ENCODE measurements at regions not wholly inside any gene's neighbourhood (a gene's known extent, or its start where the extent isn't known, plus 50 kb on each side); places are given as distances from the start of the nearest gene placed in this dataset.

DNA sequence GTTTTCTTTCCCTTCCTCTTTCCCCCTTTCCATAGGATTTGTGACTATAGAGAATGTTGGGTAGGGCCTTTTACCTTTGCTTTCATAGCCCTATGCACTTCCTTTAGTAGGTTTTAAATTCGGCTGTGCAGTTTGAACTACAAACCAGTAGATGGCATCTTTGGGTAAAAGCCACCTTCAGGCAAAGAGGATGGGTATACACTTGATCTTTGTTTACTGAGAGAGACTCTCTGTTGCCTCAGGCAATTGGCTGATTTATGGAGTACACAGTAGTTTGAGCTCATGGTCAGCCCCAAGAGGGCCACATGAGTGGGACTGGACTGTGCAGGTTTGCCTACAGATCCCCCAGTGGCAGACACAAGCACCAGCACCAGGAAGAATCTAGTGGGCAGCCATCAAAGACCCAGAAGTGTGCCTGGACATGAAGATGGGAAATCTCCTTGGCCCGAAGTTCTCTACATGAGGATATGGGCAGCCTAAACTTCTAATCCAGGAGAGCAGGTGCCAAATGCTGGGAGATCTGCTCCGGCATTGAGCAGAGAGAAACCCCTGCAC, 1304.3 kb upstream of the DDX18 start:
- Mint-ChIP-seq H3K27ac (ENCODE audit: unreplicated experiment) (no peak overlapping the region), H3K9me3 (ENCODE audit: unreplicated experiment) (no peaks in the 10 kb centered on the region), H3K4me1 (ENCODE audit: unreplicated experiment) (peaks cover 3% of the 10 kb centered on the region), H3K27me3 (ENCODE audit: unreplicated experiment) (no peaks in the 10 kb centered on the region), H3K36me3 (ENCODE audit: low read depth, unreplicated experiment) (no peaks in the 10 kb centered on the region), H3K4me3 (ENCODE audit: unreplicated experiment) (no peak overlapping the region)
- TF ChIP-seq, protein P1, sequence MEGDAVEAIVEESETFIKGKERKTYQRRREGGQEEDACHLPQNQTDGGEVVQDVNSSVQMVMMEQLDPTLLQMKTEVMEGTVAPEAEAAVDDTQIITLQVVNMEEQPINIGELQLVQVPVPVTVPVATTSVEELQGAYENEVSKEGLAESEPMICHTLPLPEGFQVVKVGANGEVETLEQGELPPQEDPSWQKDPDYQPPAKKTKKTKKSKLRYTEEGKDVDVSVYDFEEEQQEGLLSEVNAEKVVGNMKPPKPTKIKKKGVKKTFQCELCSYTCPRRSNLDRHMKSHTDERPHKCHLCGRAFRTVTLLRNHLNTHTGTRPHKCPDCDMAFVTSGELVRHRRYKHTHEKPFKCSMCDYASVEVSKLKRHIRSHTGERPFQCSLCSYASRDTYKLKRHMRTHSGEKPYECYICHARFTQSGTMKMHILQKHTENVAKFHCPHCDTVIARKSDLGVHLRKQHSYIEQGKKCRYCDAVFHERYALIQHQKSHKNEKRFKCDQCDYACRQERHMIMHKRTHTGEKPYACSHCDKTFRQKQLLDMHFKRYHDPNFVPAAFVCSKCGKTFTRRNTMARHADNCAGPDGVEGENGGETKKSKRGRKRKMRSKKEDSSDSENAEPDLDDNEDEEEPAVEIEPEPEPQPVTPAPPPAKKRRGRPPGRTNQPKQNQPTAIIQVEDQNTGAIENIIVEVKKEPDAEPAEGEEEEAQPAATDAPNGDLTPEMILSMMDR (IDR thresholded peaks at IDR 0.05; ENCODE audit: unreplicated experiment), result peak; percentile 59
- DNase-seq (ENCODE audit: low spot score), result peak; percentile 17

DNA sequence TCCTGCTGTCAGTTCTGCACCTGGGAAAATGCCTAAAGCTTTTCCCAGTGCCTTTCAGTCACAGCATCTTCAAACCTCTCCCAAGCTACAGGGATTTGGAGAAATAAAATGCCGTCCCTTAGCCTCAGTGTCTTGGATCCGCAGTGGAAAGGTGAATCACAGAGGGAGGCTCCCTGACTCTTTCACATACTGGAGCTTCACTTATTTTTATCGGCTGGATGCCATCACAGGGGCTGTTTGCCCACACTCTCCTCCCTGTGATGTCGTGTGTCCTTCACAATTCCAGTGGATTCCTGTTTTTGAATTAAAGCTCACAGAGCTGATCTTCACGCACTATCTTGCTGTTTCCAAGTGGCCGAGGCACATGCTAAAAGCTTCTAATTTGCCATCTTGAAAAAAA, 1303.1 kb upstream of the DDX18 start:
- Mint-ChIP-seq H3K4me1 (ENCODE audit: unreplicated experiment) (peaks cover 3% of the 10 kb centered on the region), H3K4me3 (ENCODE audit: unreplicated experiment) (no peak overlapping the region), H3K27me3 (ENCODE audit: unreplicated experiment) (no peaks in the 10 kb centered on the region), H3K27ac (ENCODE audit: unreplicated experiment) (no peak overlapping the region), H3K9me3 (ENCODE audit: unreplicated experiment) (no peaks in the 10 kb centered on the region), H3K36me3 (ENCODE audit: low read depth, unreplicated experiment) (no peaks in the 10 kb centered on the region)
- TF ChIP-seq, protein P1 (IDR thresholded peaks at IDR 0.05; ENCODE audit: unreplicated experiment), result no peak
- DNase-seq (ENCODE audit: low spot score), result no peak

DNA sequence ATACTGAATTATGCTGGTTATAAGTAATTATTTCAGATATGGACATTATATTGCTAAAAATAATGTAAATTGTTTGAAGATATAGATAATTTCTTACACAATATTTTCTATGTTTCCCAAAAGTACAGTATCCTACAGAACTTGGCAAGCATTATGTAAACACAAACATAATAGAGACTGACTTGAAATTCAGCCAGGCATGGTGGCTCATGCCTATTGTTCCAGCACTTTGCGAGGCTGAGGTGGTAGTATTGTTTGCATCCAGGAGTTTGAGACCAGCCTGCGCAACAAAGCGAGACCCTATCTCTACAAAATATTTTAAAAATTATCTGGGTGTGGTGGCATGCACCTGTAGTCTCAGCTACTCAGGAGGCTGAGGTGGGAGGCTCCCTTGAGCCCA, 1300.5 kb upstream of the DDX18 start:
- Mint-ChIP-seq H3K27me3 (ENCODE audit: unreplicated experiment) (no peaks in the 10 kb centered on the region), H3K27ac (ENCODE audit: unreplicated experiment) (no peak overlapping the region), H3K4me3 (ENCODE audit: unreplicated experiment) (no peak overlapping the region), H3K9me3 (ENCODE audit: unreplicated experiment) (no peaks in the 10 kb centered on the region), H3K4me1 (ENCODE audit: unreplicated experiment) (peaks cover 3% of the 10 kb centered on the region), H3K36me3 (ENCODE audit: low read depth, unreplicated experiment) (no peaks in the 10 kb centered on the region)
- TF ChIP-seq, protein P1 (IDR thresholded peaks at IDR 0.05; ENCODE audit: unreplicated experiment), result no peak
- DNase-seq (ENCODE audit: low spot score), result no peak

DNA sequence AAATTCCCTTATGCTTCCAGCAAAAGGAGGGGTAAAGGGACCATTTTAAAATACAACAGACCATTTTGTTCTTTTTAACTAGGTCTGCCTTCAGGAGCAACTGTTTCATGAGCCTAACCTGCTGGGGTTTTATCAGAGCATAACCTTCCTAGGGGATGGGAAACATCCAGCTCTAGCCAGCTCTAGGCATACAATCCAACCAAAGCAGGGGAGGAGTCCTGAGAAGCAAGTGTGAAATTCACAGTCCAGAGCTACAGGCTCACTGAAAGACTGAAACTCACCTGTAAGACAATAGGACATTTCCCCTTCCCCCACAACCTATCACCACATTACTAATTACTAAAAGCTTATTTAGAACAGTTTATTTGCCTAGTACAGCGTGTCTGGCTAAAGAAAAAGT, 1296.6 kb upstream of the DDX18 start:
- TF ChIP-seq, protein P1 (IDR thresholded peaks at IDR 0.05; ENCODE audit: unreplicated experiment), result no peak
- Mint-ChIP-seq H3K4me3 (ENCODE audit: unreplicated experiment) (no peak overlapping the region), H3K27ac (ENCODE audit: unreplicated experiment) (no peak overlapping the region), H3K27me3 (ENCODE audit: unreplicated experiment) (no peaks in the 10 kb centered on the region), H3K4me1 (ENCODE audit: unreplicated experiment) (no peaks in the 10 kb centered on the region), H3K9me3 (ENCODE audit: unreplicated experiment) (no peaks in the 10 kb centered on the region), H3K36me3 (ENCODE audit: low read depth, unreplicated experiment) (no peaks in the 10 kb centered on the region)
- no peak for DNase-seq (ENCODE audit: low spot score)

DNA sequence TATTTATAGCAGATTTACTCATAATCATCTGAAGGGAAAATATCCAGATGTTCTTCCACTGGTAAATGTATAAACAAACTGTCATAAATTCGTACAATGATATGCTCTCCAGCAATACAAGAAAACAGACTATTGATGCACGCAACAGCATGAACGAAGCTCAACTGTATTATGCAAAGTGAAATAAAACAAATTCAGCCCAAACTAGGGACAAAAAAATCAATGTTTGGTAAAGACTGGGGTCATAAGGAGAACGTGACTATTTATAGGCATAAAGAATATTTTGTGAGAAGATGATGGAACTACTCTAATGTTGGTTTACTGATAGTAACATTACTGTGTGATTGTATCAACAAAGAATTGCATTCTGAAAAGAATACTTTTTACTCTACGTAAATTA, 1276.7 kb upstream of the DDX18 start:
- no peak for DNase-seq (ENCODE audit: low spot score)
- TF ChIP-seq, protein P1 (IDR thresholded peaks at IDR 0.05; ENCODE audit: unreplicated experiment), result no peak
- Mint-ChIP-seq H3K36me3 (ENCODE audit: low read depth, unreplicated experiment) (peaks cover 4% of the 10 kb centered on the region), H3K27me3 (ENCODE audit: unreplicated experiment) (no peaks in the 10 kb centered on the region), H3K9me3 (ENCODE audit: unreplicated experiment) (peaks cover under 1% of the 10 kb centered on the region), H3K27ac (ENCODE audit: unreplicated experiment) (no peak overlapping the region), H3K4me3 (ENCODE audit: unreplicated experiment) (no peak overlapping the region), H3K4me1 (ENCODE audit: unreplicated experiment) (no peaks in the 10 kb centered on the region)

Data from endothelial cell (in vitro differentiated cells).